Lower leg skin (tissue), 4 donors: ENCODE measurements at regions not wholly inside any gene's neighbourhood (a gene's known extent, or its start where the extent isn't known, plus 50 kb on each side); places are given as distances from the start of the nearest gene placed in this dataset.

ENCODE experiments used
- DNase-seq, 2 donors: peaks; one replicate each; pipeline ENCODE4 v3.0.0-alpha.2; 2019; ENCODE audit warnings: low spot score in 2 of 2
- H3K4me3 ChIP-seq: fragments of 200-600 bp; sonication (generic); 2 replicates; pipeline ENCODE4 v1.5.1; 2017; ENCODE audit warnings: mild to moderate bottlenecking, low read depth; ENCODE audit not compliant: poor library complexity, severe bottlenecking
- CTCF ChIP-seq, 3 donors: fragments of 450-650 bp; IDR thresholded peaks; one replicate each; pipeline ENCODE4 v1.5.1; 2016; ENCODE audit warnings: antibody characterized with exemption in 3 of 3, mild to moderate bottlenecking in 3 of 3, moderate library complexity in 2 of 3
- POLR2A ChIP-seq, 2 donors: fragments of 450-650 bp; IDR thresholded peaks; one replicate each; pipeline ENCODE4 v1.6.1; 2016 to 2017; ENCODE audit warnings: antibody characterized with exemption in 2 of 2, mild to moderate bottlenecking in 1 of 2, moderate library complexity in 1 of 2
- WGBS, 2 donors: methylation state at CpG; one replicate each; pipeline ENCODE4 v1.1.5; 2018; 5-methylcytosine and 5-hydroxymethylcytosine counted together
- intact Hi-C: fragments of 100-400 bp; cut with DNase I; formaldehyde crosslinking; loops from one replicate; pipeline ENCODE4 v1.15.0; 2023; ENCODE audit warnings: low total_unique reads

DNA sequence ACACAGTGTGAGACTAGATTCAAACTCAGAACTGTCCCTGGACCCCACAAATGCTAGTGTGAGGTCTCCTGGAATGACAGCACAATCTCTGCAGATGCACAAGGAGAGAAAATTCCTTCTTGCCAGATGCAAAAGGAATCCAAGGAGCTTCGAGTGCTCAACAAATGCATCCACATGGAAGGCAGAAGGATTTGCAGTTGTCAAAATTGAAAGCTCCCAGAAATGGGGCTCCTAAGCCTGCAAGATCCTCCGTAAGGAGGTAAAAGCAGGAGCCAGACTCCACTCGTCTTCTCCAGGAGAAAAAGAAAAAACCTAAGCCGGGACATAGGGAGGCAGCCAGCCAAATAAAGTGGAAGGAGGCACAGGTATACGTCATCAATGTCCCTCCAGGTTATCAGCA, 355.0 kb upstream of the KLHL29 start:
- no peak for DNase-seq

DNA sequence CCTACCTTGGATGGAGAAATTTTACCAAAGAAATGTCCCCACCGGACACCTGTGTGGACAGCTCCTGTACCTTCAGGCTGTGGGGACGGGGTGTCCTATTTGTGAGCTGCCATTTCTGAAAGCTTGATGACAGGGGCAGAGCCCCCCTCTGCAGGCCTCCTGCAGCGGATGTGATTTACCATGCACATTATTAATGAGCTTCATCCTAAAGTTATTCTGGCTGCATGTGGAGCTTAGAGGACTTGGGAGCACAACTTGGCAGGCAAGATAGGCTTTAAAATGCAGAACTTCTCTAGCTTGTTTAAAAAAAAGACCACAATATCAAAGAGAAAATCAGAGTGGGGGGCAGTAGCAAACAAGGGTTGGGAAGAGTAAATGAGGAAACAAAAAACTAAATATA, 350.0 kb upstream of the KLHL29 start:
- DNase-seq: no peak
- no peak overlapping the region for H3K4me3 ChIP-seq
- TF ChIP-seq CTCF (IDR thresholded peaks at IDR 0.05): no peak
- no peak for TF ChIP-seq POLR2A (IDR thresholded peaks at IDR 0.05)
- intact Hi-C loops: no loop called here
- 82 to 83% methylated on average over 3 of the region's 3 CpGs for WGBS, 2 donors

More for the DNA sequence above, 355.0 kb upstream of the KLHL29 start:
- TF ChIP-seq POLR2A (IDR thresholded peaks at IDR 0.05): no peak
- TF ChIP-seq CTCF (IDR thresholded peaks at IDR 0.05): no peak
- WGBS, 2 donors: 55 to 72% methylated on average over 5 of the region's 5 CpGs
- no peak overlapping the region for H3K4me3 ChIP-seq
- intact Hi-C loops: no loop called here

- intact Hi-C loops: no loop called here
- peak in 1 of 2 donors; percentile 28 for DNase-seq
- H3K4me3 ChIP-seq: no peak overlapping the region
- WGBS, 2 donors: 56 to 77% methylated on average over 2 of the region's 2 CpGs
- TF ChIP-seq POLR2A (IDR thresholded peaks at IDR 0.05): no peak
- TF ChIP-seq CTCF (IDR thresholded peaks at IDR 0.05): no peak
Measured at GRCh38 chr2:23036629-23037028, 348.4 kb upstream of the KLHL29 start.

GRCh38 chr2:23037596-23037995, 347.4 kb upstream of the KLHL29 start:
- intact Hi-C loops: no loop called here
- no peak overlapping the region for H3K4me3 ChIP-seq
- 81 to 95% methylated on average over 2 of the region's 2 CpGs for WGBS, 2 donors
- DNase-seq: no peak
- TF ChIP-seq POLR2A (IDR thresholded peaks at IDR 0.05) (no peak), CTCF (IDR thresholded peaks at IDR 0.05) (no peak)

DNA sequence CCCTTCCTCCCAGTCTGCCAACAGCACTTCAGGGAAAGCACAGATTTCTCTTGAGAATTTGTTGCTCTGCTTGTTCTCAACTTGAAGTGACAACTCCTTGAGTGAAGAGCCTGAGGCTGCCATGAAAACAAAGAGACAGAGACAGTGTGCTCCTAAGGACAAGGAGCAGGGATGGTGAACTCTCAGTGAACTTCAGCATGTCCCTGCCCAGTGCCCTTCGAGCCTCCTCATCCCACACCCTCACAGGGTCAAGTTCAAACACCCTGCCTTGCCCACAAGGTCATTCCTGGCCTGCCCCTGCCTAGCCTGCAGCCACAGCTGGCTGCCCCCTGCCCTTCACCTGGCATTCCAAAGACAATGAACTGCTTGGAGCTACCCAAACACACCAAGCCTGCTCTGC, 343.5 kb upstream of the KLHL29 start:
- 0 to 17% methylated on average over 1 of the region's 1 CpG for WGBS, 2 donors
- no peak for TF ChIP-seq CTCF (IDR thresholded peaks at IDR 0.05)
- TF ChIP-seq POLR2A (IDR thresholded peaks at IDR 0.05): no peak
- intact Hi-C loops: no loop called here
- DNase-seq: no peak
- H3K4me3 ChIP-seq: no peak overlapping the region

- no peak overlapping the region for H3K4me3 ChIP-seq
- intact Hi-C loops: no loop called here
- WGBS, 2 donors: 58 to 62% methylated on average over 7 of the region's 7 CpGs
- TF ChIP-seq CTCF (IDR thresholded peaks at IDR 0.05): no peak
- TF ChIP-seq POLR2A (IDR thresholded peaks at IDR 0.05): no peak
- DNase-seq: peak in 1 of 2 donors; percentile 70
Measured at GRCh38 chr2:23042216-23042906, 342.6 kb upstream of the KLHL29 start.
